Upper lobe of right lung (tissue), 1 donor: ENCODE measurements at regions not wholly inside any gene's neighbourhood (a gene's known extent, or its start where the extent isn't known, plus 50 kb on each side); places are given as distances from the start of the nearest gene placed in this dataset.

Source experiments
- ATAC-seq: fragments of 200-7000 bp; cut with Tn5 transposase; one replicate; pipeline ENCODE4 v1.9.1; 2020; ENCODE audit warnings: mild to moderate bottlenecking, moderate library complexity
- DNase-seq: peaks from one replicate; pipeline ENCODE4 v3.0.0-alpha.2; 2020
- H3K27ac ChIP-seq: fragments of 200-600 bp; one replicate; pipeline ENCODE4 v1.8.0; 2022
- H3K27me3 ChIP-seq: fragments of 200-600 bp; one replicate; pipeline ENCODE4 v1.8.0; 2022; ENCODE audit warnings: mild to moderate bottlenecking
- H3K36me3 ChIP-seq: fragments of 200-600 bp; one replicate; pipeline ENCODE4 v1.8.0; 2022
- H3K4me1 ChIP-seq: fragments of 200-600 bp; one replicate; pipeline ENCODE4 v1.8.0; 2022
- H3K4me3 ChIP-seq: fragments of 200-600 bp; one replicate; pipeline ENCODE4 v1.8.0; 2022; ENCODE audit warnings: mild to moderate bottlenecking
- H3K9me3 ChIP-seq: fragments of 200-600 bp; one replicate; pipeline ENCODE4 v1.8.0; 2022
- intact Hi-C: fragments of 100-400 bp; cut with DNase I; formaldehyde crosslinking; loops from one replicate; pipeline ENCODE4 v1.11.0; 2022
- TF ChIP-seq, protein P1 (sequence below): fragments of 200-600 bp; IDR thresholded peaks from one replicate; pipeline ENCODE4 v1.8.0; 2022; ENCODE audit warnings: antibody characterized with exemption
- donor health status: DM: no; HTN: yes; CAD: no; lungs with severe emphysema.

- TF ChIP-seq, protein P1, sequence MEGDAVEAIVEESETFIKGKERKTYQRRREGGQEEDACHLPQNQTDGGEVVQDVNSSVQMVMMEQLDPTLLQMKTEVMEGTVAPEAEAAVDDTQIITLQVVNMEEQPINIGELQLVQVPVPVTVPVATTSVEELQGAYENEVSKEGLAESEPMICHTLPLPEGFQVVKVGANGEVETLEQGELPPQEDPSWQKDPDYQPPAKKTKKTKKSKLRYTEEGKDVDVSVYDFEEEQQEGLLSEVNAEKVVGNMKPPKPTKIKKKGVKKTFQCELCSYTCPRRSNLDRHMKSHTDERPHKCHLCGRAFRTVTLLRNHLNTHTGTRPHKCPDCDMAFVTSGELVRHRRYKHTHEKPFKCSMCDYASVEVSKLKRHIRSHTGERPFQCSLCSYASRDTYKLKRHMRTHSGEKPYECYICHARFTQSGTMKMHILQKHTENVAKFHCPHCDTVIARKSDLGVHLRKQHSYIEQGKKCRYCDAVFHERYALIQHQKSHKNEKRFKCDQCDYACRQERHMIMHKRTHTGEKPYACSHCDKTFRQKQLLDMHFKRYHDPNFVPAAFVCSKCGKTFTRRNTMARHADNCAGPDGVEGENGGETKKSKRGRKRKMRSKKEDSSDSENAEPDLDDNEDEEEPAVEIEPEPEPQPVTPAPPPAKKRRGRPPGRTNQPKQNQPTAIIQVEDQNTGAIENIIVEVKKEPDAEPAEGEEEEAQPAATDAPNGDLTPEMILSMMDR: no peak
Observed at GRCh38 chr18:67633939-67634338, 117.4 kb upstream of the DSEL start.

GRCh38 chr18:67621906-67622305 lies 105.4 kb upstream of the DSEL start:
- TF ChIP-seq, protein P1: no peak
- ATAC-seq (no peak), DNase-seq (no peak)
- Histone ChIP-seq H3K4me1 (no peaks in the 10 kb centered on the region), H3K4me3 (no peak overlapping the region), H3K9me3 (no peaks in the 10 kb centered on the region), H3K36me3 (no peaks in the 10 kb centered on the region), H3K27me3 (no peaks in the 10 kb centered on the region), H3K27ac (no peak overlapping the region)
- intact Hi-C loops: no loop called here

More at GRCh38 chr18:67633939-67634338, 117.4 kb upstream of the DSEL start:
- ATAC-seq (no peak), DNase-seq (no peak)
- Histone ChIP-seq H3K36me3 (no peaks in the 10 kb centered on the region), H3K4me1 (no peaks in the 10 kb centered on the region), H3K27me3 (no peaks in the 10 kb centered on the region), H3K27ac (no peak overlapping the region), H3K4me3 (no peak overlapping the region), H3K9me3 (no peaks in the 10 kb centered on the region)
- intact Hi-C loops: no loop called here

DNA sequence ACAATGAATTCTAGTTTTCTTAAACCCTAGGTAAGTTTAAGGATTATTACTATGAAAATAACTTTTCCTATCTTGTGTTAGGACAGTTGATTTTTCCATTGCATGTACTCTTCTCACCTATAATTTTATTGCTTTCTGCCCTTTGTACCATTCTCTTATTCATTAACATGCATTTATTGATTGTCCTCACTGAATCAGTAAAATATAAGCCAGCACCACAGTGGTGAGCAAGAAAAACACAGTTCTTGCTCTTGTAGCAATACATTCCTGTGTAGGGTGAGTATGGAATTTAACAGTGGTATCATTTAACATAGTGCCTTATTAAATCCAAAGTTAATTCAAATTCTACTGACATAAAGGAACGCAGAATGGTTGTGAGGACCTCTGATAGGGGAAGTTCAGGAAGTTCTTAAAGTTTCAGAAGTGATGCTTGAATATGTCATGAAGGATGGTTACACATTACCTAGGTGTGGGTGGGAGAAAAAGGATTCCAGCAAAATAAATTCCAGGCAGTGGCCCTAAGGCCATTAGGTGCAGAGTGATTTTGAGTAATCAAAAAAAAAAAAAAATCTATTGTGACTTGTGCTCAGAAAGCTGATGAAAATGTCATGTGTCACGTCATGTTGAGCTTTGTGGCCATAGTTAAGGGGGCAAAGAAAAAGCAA lies 104.7 kb upstream of the DSEL start:
- H3K27me3 ChIP-seq: no peaks in the 10 kb centered on the region
- H3K9me3 ChIP-seq: no peaks in the 10 kb centered on the region
- TF ChIP-seq, protein P1: no peak
- no peak overlapping the region for H3K27ac ChIP-seq
- H3K4me3 ChIP-seq: no peak overlapping the region
- intact Hi-C loops: no loop called here
- H3K4me1 ChIP-seq: no peaks in the 10 kb centered on the region
- no peak for ATAC-seq
- H3K36me3 ChIP-seq: no peaks in the 10 kb centered on the region
- DNase-seq: no peak

GRCh38 chr18:67618061-67618460 lies 101.5 kb upstream of the DSEL start:
- intact Hi-C loops: no loop called here
- H3K9me3 ChIP-seq: no peaks in the 10 kb centered on the region
- TF ChIP-seq, protein P1: no peak
- no peaks in the 10 kb centered on the region for H3K36me3 ChIP-seq
- no peaks in the 10 kb centered on the region for H3K27me3 ChIP-seq
- H3K4me1 ChIP-seq: no peaks in the 10 kb centered on the region
- ATAC-seq: no peak
- no peak for DNase-seq
- no peak overlapping the region for H3K27ac ChIP-seq
- H3K4me3 ChIP-seq: no peak overlapping the region

DNA sequence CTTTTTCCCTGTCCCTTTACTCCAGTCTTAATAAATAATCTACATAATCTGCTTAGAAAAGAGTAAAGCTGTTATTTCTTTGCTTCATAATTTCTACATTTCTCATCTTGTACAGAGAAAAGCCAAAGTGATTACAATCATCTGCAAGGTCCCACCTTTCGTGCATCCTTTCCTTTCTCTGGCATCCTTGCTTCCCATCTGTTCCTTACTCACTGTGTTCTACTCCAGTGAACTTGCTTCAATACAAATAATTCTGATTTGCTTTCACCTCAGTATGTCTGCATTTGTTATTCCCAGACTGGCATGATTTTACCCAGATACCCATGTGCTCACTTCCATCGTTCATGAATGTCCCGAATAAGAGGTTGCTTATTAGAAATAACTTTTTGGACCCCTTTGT lies 99.4 kb upstream of the DSEL start:
- DNase-seq (no peak), ATAC-seq (no peak)
- no peak overlapping the region for H3K27ac ChIP-seq
- H3K27me3 ChIP-seq: no peaks in the 10 kb centered on the region
- no peaks in the 10 kb centered on the region for H3K36me3 ChIP-seq
- H3K4me1 ChIP-seq: no peaks in the 10 kb centered on the region
- no peaks in the 10 kb centered on the region for H3K9me3 ChIP-seq
- TF ChIP-seq, protein P1: no peak
- H3K4me3 ChIP-seq: no peak overlapping the region
- intact Hi-C loops: no loop called here

- no peaks in the 10 kb centered on the region for H3K36me3 ChIP-seq
- DNase-seq: no peak
- ATAC-seq: no peak
Observed at GRCh38 chr18:67613731-67614130, 97.2 kb upstream of the DSEL start.

More at GRCh38 chr18:67613731-67614130, 97.2 kb upstream of the DSEL start:
- H3K4me3 ChIP-seq: no peak overlapping the region
- no peaks in the 10 kb centered on the region for H3K9me3 ChIP-seq
- intact Hi-C loops: no loop called here
- TF ChIP-seq, protein P1: no peak
- no peaks in the 10 kb centered on the region for H3K4me1 ChIP-seq
- no peaks in the 10 kb centered on the region for H3K27me3 ChIP-seq
- H3K27ac ChIP-seq: no peak overlapping the region
